Heart left ventricle (tissue), 13 donors: ENCODE measurements at regions not wholly inside any gene's neighbourhood (a gene's known extent, or its start where the extent isn't known, plus 50 kb on each side); places are given as distances from the start of the nearest gene placed in this dataset.

ENCODE experiments used
- POLR2A ChIP-seq, 2 donors: fragments of 450-650 bp; IDR thresholded peaks; one replicate each; pipeline ENCODE4 v1.6.1; 2017; ENCODE audit warnings: antibody characterized with exemption in 2 of 2, mild to moderate bottlenecking in 2 of 2, moderate library complexity in 2 of 2
- TF ChIP-seq, protein P1 (sequence below), 12 donors: fragments of 200-600 bp; sonication (generic) in 4 of 12; IDR thresholded peaks; one replicate each; pipeline versions ENCODE4 v1.5.0 to v1.8.0; 2018 to 2022; ENCODE audit warnings: antibody characterized with exemption in 12 of 12, mild to moderate bottlenecking in 5 of 12
- donor health status: ischemic (EF 13 %, LVEDD 7.1; RV severe dilation, severe dysfunction).
- donor health status: DM: no; HTN: yes; CAD: no.
- donor health status: DM: no; HTN: no; CAD: no.
- donor health status: ischemic (EF 25% LVEDD 6.9; RV normal size, moderate dysfunction).
- donor health status: ischemic (EF 25% LVEDD 5.7; RV mildly dilated, moderate dysfunction).
- donor health status: ischemic (EF 35%, LVEDD 5.7; RV mildly dilated, moderate dysfunction).
- donor health status: nonischemic (EF 11% LVEDD 7.7; RV severe dilation, severe dysfunction).
- donor health status: DM: yes; HTN: yes; CAD: no.
- donor health status: PGD.
- donor health status: ischemic (EF 29% LVEDD 5.4; RV normal size, mild dysfunction).
- donor health status: nonischemic (EF 23%, LVEDD 6.1; RV moderate dilation, normal function).

DNA sequence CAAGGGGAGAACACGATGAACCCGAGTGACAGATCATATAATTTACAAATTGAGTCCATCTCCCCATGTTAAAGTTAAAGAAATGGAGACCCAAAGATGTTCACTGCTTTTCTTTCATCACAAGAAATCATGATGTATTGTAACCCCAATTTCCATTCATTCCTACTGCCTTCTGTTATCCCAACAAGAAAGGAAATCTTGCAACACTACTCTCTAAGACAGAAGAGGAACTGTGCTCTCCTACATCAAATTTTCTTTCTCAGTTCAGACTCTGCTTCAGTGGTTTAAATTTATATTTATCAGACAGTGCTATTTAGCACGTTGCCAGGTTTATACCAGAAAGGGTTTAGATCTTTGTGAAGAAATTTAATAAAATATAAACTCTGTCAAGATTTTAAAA is 83.8 kb upstream of the RASA1 start:
- TF ChIP-seq, protein P1, sequence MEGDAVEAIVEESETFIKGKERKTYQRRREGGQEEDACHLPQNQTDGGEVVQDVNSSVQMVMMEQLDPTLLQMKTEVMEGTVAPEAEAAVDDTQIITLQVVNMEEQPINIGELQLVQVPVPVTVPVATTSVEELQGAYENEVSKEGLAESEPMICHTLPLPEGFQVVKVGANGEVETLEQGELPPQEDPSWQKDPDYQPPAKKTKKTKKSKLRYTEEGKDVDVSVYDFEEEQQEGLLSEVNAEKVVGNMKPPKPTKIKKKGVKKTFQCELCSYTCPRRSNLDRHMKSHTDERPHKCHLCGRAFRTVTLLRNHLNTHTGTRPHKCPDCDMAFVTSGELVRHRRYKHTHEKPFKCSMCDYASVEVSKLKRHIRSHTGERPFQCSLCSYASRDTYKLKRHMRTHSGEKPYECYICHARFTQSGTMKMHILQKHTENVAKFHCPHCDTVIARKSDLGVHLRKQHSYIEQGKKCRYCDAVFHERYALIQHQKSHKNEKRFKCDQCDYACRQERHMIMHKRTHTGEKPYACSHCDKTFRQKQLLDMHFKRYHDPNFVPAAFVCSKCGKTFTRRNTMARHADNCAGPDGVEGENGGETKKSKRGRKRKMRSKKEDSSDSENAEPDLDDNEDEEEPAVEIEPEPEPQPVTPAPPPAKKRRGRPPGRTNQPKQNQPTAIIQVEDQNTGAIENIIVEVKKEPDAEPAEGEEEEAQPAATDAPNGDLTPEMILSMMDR (IDR thresholded peaks at IDR 0.05), result no peak
- no peak for TF ChIP-seq POLR2A (IDR thresholded peaks at IDR 0.05)
